ENCODE measurements at regions not wholly inside any gene's neighbourhood (a gene's known extent, or its start where the extent isn't known, plus 50 kb on each side); places are given as distances from the start of the nearest gene placed in this dataset.

- WGBS (ENCODE audit: insufficient coverage), result 8% methylated on average over 1 of the region's 1 CpG
- H3K36me3 ChIP-seq (ENCODE audit: control insufficient read depth in 2 of 2, extremely low read depth in 1 of 2, insufficient read depth in 1 of 2, low read length in 1 of 2), result no peaks in the 10 kb centered on the region
- H3K27me3 ChIP-seq (replicated peaks in 1 of 2; ENCODE audit: control insufficient read depth in 2 of 2, extremely low read depth in 1 of 2, insufficient read depth in 2 of 2, low read length in 1 of 2), result no peaks in the 10 kb centered on the region
- peaks cover 0 to 4% (median 0%) of the 10 kb centered on the region in 3 donors for H3K9me3 Mint-ChIP-seq
- ChIA-PET CTCF (no interaction called here), POLR2A (no interaction called here)
- no peak overlapping the region for H3K4me3 ChIP-seq (ENCODE audit: control insufficient read depth in 1 of 2, extremely low read depth in 1 of 2, low read length in 1 of 2)
- H3K9me3 ChIP-seq, result no peaks in the 10 kb centered on the region
- H3K27me3 Mint-ChIP-seq, result no peaks in the 10 kb centered on the region
- H3K36me3 Mint-ChIP-seq, result no peaks in the 10 kb centered on the region
- H3K27ac Mint-ChIP-seq, result no peak overlapping the region
- no peaks in the 10 kb centered on the region for H3K4me1 ChIP-seq (ENCODE audit: control insufficient read depth in 1 of 2, extremely low read depth in 1 of 2, insufficient read depth in 2 of 2, low read length in 2 of 2)
- DNase-seq (no peak), ATAC-seq (replicated peaks in 1 of 4) (no peak)
- H3K27ac ChIP-seq (ENCODE audit: low read length), result no peak overlapping the region
- H3K4me3 Mint-ChIP-seq, result no peak overlapping the region
- H3K4me1 Mint-ChIP-seq, result no peaks in the 10 kb centered on the region
Measured at GRCh38 chr2:17101091-17101490, 417.1 kb downstream of the RAD51AP2 start.

GRCh38 chr2:17095340-17095739, 422.9 kb downstream of the RAD51AP2 start:
- POLR2A ChIA-PET, result no interaction called here
- Histone ChIP-seq H3K36me3 (ENCODE audit: control insufficient read depth in 2 of 2, extremely low read depth in 1 of 2, insufficient read depth in 1 of 2, low read length in 1 of 2) (no peaks in the 10 kb centered on the region), H3K27ac (ENCODE audit: low read length) (no peak overlapping the region), H3K4me1 (ENCODE audit: control insufficient read depth in 1 of 2, extremely low read depth in 1 of 2, insufficient read depth in 2 of 2, low read length in 2 of 2) (no peaks in the 10 kb centered on the region), H3K4me3 (ENCODE audit: control insufficient read depth in 1 of 2, extremely low read depth in 1 of 2, low read length in 1 of 2) (no peak overlapping the region), H3K9me3 (no peaks in the 10 kb centered on the region), H3K27me3 (replicated peaks in 1 of 2; ENCODE audit: control insufficient read depth in 2 of 2, extremely low read depth in 1 of 2, insufficient read depth in 2 of 2, low read length in 1 of 2) (no peaks in the 10 kb centered on the region)
- no peaks in the 10 kb centered on the region for H3K4me1 Mint-ChIP-seq
- no CpG with 5 or more reads among the region's 2 CpGs for WGBS (ENCODE audit: insufficient coverage)
- H3K27me3 Mint-ChIP-seq, result no peaks in the 10 kb centered on the region
- DNase-seq (no peak), ATAC-seq (replicated peaks in 1 of 4) (no peak)
- no peak overlapping the region for H3K27ac Mint-ChIP-seq
- H3K36me3 Mint-ChIP-seq, result no peaks in the 10 kb centered on the region
- peaks cover 0 to 8% (median 5%) of the 10 kb centered on the region in 3 donors for H3K9me3 Mint-ChIP-seq
- CTCF ChIA-PET, result no interaction called here
- H3K4me3 Mint-ChIP-seq, result no peak overlapping the region

DNA sequence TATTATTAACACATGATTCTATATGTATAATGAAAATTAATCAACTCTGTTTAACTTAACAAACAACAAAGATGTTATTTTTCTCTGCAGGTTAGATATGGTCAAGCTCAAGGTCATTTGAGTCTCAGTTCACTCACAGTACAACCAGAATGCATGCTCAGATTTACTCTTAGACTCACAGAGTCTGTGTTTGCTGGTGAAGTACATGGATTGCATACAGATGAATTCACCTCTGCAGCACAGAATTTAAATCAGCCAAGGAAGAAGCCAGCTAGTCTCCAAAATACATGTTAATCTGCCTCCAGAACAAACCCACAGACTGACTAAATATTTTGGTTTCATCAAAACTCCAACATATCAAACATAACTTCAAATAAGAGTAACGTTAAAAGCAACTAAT, 424.5 kb downstream of the RAD51AP2 start:
- H3K4me3 ChIP-seq (ENCODE audit: control insufficient read depth in 1 of 2, extremely low read depth in 1 of 2, low read length in 1 of 2), result no peak overlapping the region

GRCh38 chr2:17086990-17087389, 421.4 kb upstream of the CYRIA start:
- H3K4me1 Mint-ChIP-seq, result no peaks in the 10 kb centered on the region
- ATAC-seq (replicated peaks in 1 of 4), result no peak
- Histone ChIP-seq H3K4me3 (ENCODE audit: control insufficient read depth in 1 of 2, extremely low read depth in 1 of 2, low read length in 1 of 2) (no peak overlapping the region), H3K4me1 (ENCODE audit: control insufficient read depth in 1 of 2, extremely low read depth in 1 of 2, insufficient read depth in 2 of 2, low read length in 2 of 2) (no peaks in the 10 kb centered on the region), H3K9me3 (no peaks in the 10 kb centered on the region), H3K27me3 (replicated peaks in 1 of 2; ENCODE audit: control insufficient read depth in 2 of 2, extremely low read depth in 1 of 2, insufficient read depth in 2 of 2, low read length in 1 of 2) (no peaks in the 10 kb centered on the region), H3K36me3 (ENCODE audit: control insufficient read depth in 2 of 2, extremely low read depth in 1 of 2, insufficient read depth in 1 of 2, low read length in 1 of 2) (no peaks in the 10 kb centered on the region), H3K27ac (ENCODE audit: low read length) (no peak overlapping the region)
- no peak for DNase-seq
- H3K36me3 Mint-ChIP-seq, result no peaks in the 10 kb centered on the region
- ChIA-PET POLR2A (no interaction called here), CTCF (no interaction called here)
- WGBS (ENCODE audit: insufficient coverage), result no CpG with 5 or more reads among the region's 1 CpG
- H3K9me3 Mint-ChIP-seq, result peaks cover 0 to 18% (median 14%) of the 10 kb centered on the region in 3 donors
- no peaks in the 10 kb centered on the region for H3K27me3 Mint-ChIP-seq
- no peak overlapping the region for H3K27ac Mint-ChIP-seq
- no peak overlapping the region for H3K4me3 Mint-ChIP-seq

More for the DNA sequence above, 424.5 kb downstream of the RAD51AP2 start:
- DNase-seq (no peak), ATAC-seq (replicated peaks in 1 of 4) (no peak)
- ChIA-PET POLR2A (no interaction called here), CTCF (no interaction called here)
- Histone ChIP-seq H3K27ac (ENCODE audit: low read length) (no peak overlapping the region), H3K9me3 (no peaks in the 10 kb centered on the region), H3K4me1 (ENCODE audit: control insufficient read depth in 1 of 2, extremely low read depth in 1 of 2, insufficient read depth in 2 of 2, low read length in 2 of 2) (no peaks in the 10 kb centered on the region), H3K27me3 (replicated peaks in 1 of 2; ENCODE audit: control insufficient read depth in 2 of 2, extremely low read depth in 1 of 2, insufficient read depth in 2 of 2, low read length in 1 of 2) (no peaks in the 10 kb centered on the region), H3K36me3 (ENCODE audit: control insufficient read depth in 2 of 2, extremely low read depth in 1 of 2, insufficient read depth in 1 of 2, low read length in 1 of 2) (no peaks in the 10 kb centered on the region)
- Mint-ChIP-seq H3K4me1 (no peaks in the 10 kb centered on the region), H3K4me3 (no peak overlapping the region), H3K9me3 (peaks cover 0 to 11% (median 5%) of the 10 kb centered on the region in 3 donors), H3K27ac (no peak overlapping the region), H3K27me3 (no peaks in the 10 kb centered on the region), H3K36me3 (no peaks in the 10 kb centered on the region)
- no CpG with 5 or more reads among the region's 1 CpG for WGBS (ENCODE audit: insufficient coverage)

DNA sequence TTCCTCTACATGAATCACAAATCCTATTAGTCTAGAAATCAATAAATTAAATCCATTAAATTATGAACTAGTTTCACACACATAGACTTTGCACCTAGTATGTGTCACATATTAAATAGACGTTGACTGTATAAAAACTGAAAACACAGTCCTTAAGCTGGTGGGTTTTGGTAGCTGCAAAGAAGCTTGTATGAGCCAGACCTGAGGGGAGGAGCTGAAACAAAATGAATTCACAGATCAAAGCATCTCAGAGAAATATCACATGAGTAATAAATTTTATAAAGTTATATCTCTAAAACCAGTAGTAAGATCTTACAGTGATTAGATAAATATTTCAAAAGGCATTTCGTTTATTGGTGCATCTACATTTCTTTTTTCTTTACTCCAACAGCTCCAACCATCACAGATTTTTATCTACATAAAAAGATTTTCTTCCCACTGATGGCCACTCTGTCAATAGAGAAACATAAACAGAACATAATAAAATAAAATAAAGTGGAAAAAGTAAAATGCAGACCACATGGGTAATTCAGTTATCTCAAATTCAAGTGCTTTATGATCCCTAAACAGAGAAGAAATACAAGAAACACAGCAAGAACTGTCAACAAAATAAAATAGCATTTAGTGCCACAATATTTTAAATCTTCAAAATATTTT, 420.0 kb upstream of the CYRIA start:
- H3K27ac Mint-ChIP-seq, result no peak overlapping the region
- no peaks in the 10 kb centered on the region for H3K27me3 Mint-ChIP-seq
- no peaks in the 10 kb centered on the region for H3K36me3 Mint-ChIP-seq
- peaks cover 0 to 18% (median 11%) of the 10 kb centered on the region in 3 donors for H3K9me3 Mint-ChIP-seq
- Histone ChIP-seq H3K27ac (ENCODE audit: low read length) (no peak overlapping the region), H3K27me3 (replicated peaks in 1 of 2; ENCODE audit: control insufficient read depth in 2 of 2, extremely low read depth in 1 of 2, insufficient read depth in 2 of 2, low read length in 1 of 2) (no peaks in the 10 kb centered on the region), H3K4me1 (ENCODE audit: control insufficient read depth in 1 of 2, extremely low read depth in 1 of 2, insufficient read depth in 2 of 2, low read length in 2 of 2) (no peaks in the 10 kb centered on the region), H3K4me3 (ENCODE audit: control insufficient read depth in 1 of 2, extremely low read depth in 1 of 2, low read length in 1 of 2) (no peak overlapping the region), H3K9me3 (no peaks in the 10 kb centered on the region), H3K36me3 (ENCODE audit: control insufficient read depth in 2 of 2, extremely low read depth in 1 of 2, insufficient read depth in 1 of 2, low read length in 1 of 2) (no peaks in the 10 kb centered on the region)
- ChIA-PET POLR2A (no interaction called here), CTCF (no interaction called here)
- no CpG with 5 or more reads among the region's 2 CpGs for WGBS (ENCODE audit: insufficient coverage)
- H3K4me1 Mint-ChIP-seq, result no peaks in the 10 kb centered on the region
- ATAC-seq (replicated peaks in 1 of 4) (no peak), DNase-seq (no peak)
- H3K4me3 Mint-ChIP-seq, result no peak overlapping the region

- POLR2A ChIA-PET, result no interaction called here
- H3K27ac Mint-ChIP-seq, result no peak overlapping the region
- ATAC-seq (replicated peaks in 1 of 4), result no peak
- Histone ChIP-seq H3K36me3 (ENCODE audit: control insufficient read depth in 2 of 2, extremely low read depth in 1 of 2, insufficient read depth in 1 of 2, low read length in 1 of 2) (no peaks in the 10 kb centered on the region), H3K4me3 (ENCODE audit: control insufficient read depth in 1 of 2, extremely low read depth in 1 of 2, low read length in 1 of 2) (no peak overlapping the region), H3K9me3 (no peaks in the 10 kb centered on the region), H3K4me1 (ENCODE audit: control insufficient read depth in 1 of 2, extremely low read depth in 1 of 2, insufficient read depth in 2 of 2, low read length in 2 of 2) (no peaks in the 10 kb centered on the region), H3K27ac (ENCODE audit: low read length) (no peak overlapping the region), H3K27me3 (replicated peaks in 1 of 2; ENCODE audit: control insufficient read depth in 2 of 2, extremely low read depth in 1 of 2, insufficient read depth in 2 of 2, low read length in 1 of 2) (no peaks in the 10 kb centered on the region)
- no peak for DNase-seq
- peaks cover 2 to 23% (median 17%) of the 10 kb centered on the region in 3 donors for H3K9me3 Mint-ChIP-seq
- H3K4me3 Mint-ChIP-seq, result no peak overlapping the region
- no peaks in the 10 kb centered on the region for H3K27me3 Mint-ChIP-seq
- CTCF ChIA-PET, result no interaction called here
- no peaks in the 10 kb centered on the region for H3K36me3 Mint-ChIP-seq
- no peaks in the 10 kb centered on the region for H3K4me1 Mint-ChIP-seq
Measured at GRCh38 chr2:17084877-17085276, 419.2 kb upstream of the CYRIA start.

DNA sequence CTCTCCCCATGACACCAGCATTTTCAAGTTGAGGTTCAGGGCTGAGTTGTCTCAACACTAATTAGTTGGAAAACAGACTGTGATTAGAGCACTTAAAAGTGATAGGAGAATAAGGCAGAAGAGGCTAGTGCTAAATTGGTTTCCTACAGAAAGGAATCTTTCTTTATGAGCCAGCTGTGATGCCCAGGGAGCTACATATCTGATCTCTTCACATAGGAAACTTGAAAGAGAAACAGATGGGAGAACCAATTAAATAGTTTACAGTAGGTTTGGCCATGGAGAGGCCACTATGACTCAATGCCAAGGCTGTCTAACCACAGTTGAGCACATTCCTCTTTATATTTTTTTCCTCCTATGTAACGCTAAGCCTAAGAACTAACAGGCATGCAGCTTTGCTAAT, 418.3 kb upstream of the CYRIA start:
- WGBS (ENCODE audit: insufficient coverage), result 83% methylated on average over 1 of the region's 1 CpG
- H3K36me3 Mint-ChIP-seq, result no peaks in the 10 kb centered on the region
- H3K4me3 Mint-ChIP-seq, result no peak overlapping the region
- CTCF ChIA-PET, result no interaction called here
- no peaks in the 10 kb centered on the region for H3K4me1 Mint-ChIP-seq
- H3K4me1 ChIP-seq (ENCODE audit: control insufficient read depth in 1 of 2, extremely low read depth in 1 of 2, insufficient read depth in 2 of 2, low read length in 2 of 2), result no peaks in the 10 kb centered on the region
- no peak overlapping the region for H3K27ac ChIP-seq (ENCODE audit: low read length)
- H3K27me3 ChIP-seq (replicated peaks in 1 of 2; ENCODE audit: control insufficient read depth in 2 of 2, extremely low read depth in 1 of 2, insufficient read depth in 2 of 2, low read length in 1 of 2), result no peaks in the 10 kb centered on the region
- H3K4me3 ChIP-seq (ENCODE audit: control insufficient read depth in 1 of 2, extremely low read depth in 1 of 2, low read length in 1 of 2), result no peak overlapping the region
- no peak for DNase-seq
- H3K36me3 ChIP-seq (ENCODE audit: control insufficient read depth in 2 of 2, extremely low read depth in 1 of 2, insufficient read depth in 1 of 2, low read length in 1 of 2), result no peaks in the 10 kb centered on the region
- H3K9me3 ChIP-seq, result no peaks in the 10 kb centered on the region
- peaks cover 5 to 26% (median 19%) of the 10 kb centered on the region in 3 donors for H3K9me3 Mint-ChIP-seq
- POLR2A ChIA-PET, result no interaction called here
- ATAC-seq (replicated peaks in 1 of 4), result no peak
- no peak overlapping the region for H3K27ac Mint-ChIP-seq
- no peaks in the 10 kb centered on the region for H3K27me3 Mint-ChIP-seq
